GM20000 (cell line): ENCODE measurements at regions not wholly inside any gene's neighbourhood (a gene's known extent, or its start where the extent isn't known, plus 50 kb on each side); places are given as distances from the start of the nearest gene placed in this dataset.
"Not testable (repeated sequence)": the region's sequence is repeated elsewhere in the genome, so short reads cannot be mapped to it uniquely, and the experiment has no call there.

ENCODE experiments used
- DNase-seq: peaks from one replicate; pipeline ENCODE4 v3.0.0; 2012; ENCODE audit warnings: low spot score
- TF ChIP-seq, protein P1 (sequence below): IDR thresholded peaks from 2 replicates; pipeline ENCODE4 v1.5.1; 2012; ENCODE audit warnings: mild to moderate bottlenecking, control low read depth; ENCODE audit errors: extremely low read depth, missing control alignments

DNA sequence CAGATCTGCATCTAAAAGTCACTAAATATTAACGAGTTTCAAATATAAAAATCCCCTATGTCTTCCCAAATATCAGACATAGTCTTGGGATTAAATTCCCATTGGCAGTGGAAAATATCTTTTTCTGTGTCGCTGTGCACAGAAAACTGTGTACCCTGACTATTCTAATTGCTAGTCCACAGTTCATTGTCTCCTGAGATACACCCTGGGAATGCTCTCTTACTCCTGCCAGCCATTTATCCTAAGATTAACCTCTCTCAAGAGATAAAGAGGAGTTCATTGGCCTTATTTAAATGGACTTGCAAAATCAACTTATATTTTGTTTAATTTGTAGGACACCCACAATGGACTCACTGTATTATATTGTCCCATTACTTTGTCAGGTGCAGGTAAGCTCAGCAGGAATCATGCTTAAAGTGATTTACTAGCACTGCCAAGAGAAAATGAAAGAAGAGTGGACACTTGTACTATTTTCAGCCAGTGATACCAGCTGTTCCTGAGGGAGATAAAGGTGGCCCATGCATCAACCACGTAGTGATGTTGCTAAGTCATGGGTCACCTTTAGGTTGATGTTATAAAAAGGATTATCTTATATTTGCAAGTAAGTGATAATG lies 553.8 kb downstream of the PIK3C3 start:
- DNase-seq = no peak
- TF ChIP-seq, protein P1, sequence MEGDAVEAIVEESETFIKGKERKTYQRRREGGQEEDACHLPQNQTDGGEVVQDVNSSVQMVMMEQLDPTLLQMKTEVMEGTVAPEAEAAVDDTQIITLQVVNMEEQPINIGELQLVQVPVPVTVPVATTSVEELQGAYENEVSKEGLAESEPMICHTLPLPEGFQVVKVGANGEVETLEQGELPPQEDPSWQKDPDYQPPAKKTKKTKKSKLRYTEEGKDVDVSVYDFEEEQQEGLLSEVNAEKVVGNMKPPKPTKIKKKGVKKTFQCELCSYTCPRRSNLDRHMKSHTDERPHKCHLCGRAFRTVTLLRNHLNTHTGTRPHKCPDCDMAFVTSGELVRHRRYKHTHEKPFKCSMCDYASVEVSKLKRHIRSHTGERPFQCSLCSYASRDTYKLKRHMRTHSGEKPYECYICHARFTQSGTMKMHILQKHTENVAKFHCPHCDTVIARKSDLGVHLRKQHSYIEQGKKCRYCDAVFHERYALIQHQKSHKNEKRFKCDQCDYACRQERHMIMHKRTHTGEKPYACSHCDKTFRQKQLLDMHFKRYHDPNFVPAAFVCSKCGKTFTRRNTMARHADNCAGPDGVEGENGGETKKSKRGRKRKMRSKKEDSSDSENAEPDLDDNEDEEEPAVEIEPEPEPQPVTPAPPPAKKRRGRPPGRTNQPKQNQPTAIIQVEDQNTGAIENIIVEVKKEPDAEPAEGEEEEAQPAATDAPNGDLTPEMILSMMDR = no peak

DNA sequence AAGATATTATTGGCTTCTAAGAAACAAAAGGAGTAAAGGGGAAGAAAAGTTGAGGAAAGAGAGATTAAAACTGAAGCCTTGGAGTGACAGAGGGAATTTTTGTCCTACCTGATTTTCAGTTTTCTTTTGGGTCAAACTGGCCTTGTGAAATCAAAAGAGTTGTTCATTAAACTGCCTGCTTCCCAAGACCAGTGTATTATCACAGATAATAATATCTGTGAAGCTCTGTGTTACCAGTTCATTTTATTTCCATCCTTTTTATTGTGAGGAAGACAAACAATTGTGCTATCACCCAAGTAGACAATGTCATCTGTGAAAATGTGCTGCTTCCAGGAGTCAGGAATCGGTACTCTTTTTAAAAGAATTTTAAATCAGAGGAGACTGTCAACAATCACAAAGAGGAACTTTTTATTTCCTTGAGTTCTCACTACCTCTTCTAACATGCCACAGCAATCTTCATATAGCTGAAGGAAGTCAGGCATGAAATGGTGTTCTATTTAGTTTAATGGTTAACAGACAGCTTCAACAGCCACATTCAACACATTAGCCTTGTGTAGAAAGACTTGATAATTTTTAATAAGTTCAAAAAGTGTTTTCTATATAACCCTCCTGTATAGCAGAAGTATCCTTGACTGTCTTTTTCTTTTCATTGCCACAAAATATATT lies 554.8 kb downstream of the PIK3C3 start:
- TF ChIP-seq, protein P1 = no peak
- DNase-seq = no peak

GRCh38 chr18:42510540-42510939 lies 555.5 kb downstream of the PIK3C3 start:
- DNase-seq = no peak
- TF ChIP-seq, protein P1 = no peak

DNA sequence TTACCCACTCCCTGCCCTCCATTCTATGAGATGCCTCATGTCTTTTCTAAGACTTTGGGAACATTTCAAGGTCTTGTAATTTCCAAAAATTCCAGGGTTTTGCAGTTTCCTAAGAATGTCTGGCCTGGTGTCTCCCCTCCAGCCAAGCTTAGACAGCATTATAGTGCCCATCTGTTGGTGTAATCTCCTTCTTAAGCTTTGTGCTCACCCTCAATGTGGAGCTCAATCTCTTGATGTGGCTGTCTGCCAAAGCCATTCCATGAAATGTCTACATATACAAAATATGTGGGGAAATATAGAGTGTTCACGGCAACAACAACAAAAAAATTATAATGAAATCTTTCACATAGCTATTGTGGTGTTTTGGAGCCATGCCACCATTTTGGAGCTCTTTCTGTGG lies 558.4 kb downstream of the PIK3C3 start:
- TF ChIP-seq, protein P1 = no peak
- DNase-seq = no peak

GRCh38 chr18:42514512-42514911 lies 559.5 kb downstream of the PIK3C3 start:
- DNase-seq = no peak
- TF ChIP-seq, protein P1 = no peak

- TF ChIP-seq, protein P1 = no peak
- DNase-seq = no peak
These were observed 562.9 kb downstream of the PIK3C3 start for GRCh38 chr18:42517896-42518295.

DNA sequence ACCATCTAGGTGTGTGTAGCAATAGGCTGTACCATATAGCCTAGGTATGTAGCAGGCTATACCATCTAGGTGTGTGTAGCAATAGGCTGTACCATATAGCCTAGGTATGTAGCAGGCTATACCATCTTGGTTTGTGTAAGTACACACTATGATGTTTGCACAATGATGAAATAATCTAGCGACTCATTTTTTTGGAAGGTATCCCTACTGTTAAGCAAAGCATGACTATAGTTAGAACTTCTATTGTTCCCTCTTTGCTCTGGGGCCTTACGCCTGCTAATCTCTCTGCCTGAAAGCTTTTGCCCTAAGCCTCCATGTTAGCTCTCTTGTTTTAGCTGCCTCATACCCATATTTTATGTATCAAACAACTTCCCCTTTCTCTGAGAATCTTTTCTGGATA lies 563.3 kb downstream of the PIK3C3 start:
- not testable (repeated sequence) for DNase-seq

DNA sequence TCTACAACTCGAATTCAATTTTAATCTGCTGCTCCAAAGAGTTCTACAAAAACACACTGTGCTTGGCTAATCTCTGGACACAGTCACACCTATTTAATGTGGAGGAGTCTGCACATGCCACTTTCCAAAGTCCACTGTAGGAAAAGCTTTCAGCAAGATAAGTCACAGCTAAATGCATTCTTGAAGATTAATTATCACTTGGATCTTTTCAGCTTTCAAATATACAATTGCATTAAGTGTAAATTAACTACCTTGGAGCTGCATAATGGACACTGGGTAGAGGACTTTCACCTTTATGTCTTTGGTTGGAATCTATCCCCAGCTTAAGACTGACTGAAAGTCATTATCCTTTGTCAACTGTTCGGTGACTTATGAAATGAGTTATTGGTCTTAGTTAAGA lies 565.1 kb downstream of the PIK3C3 start:
- TF ChIP-seq, protein P1 = no peak
- DNase-seq = no peak
